NT2/D1 (cell line): ENCODE measurements at regions not wholly inside any gene's neighbourhood (a gene's known extent, or its start where the extent isn't known, plus 50 kb on each side); places are given as distances from the start of the nearest gene placed in this dataset.

Experiments
- SUZ12 ChIP-seq: IDR thresholded peaks from 2 replicates; pipeline ENCODE4 v1.6.1; 2011; ENCODE audit not compliant: insufficient read length, insufficient read depth; ENCODE audit errors: extremely low read depth
- YY1 ChIP-seq: IDR thresholded peaks from 2 replicates; pipeline ENCODE4 v1.6.1; 2011; ENCODE audit not compliant: insufficient read length, insufficient read depth
- ZNF274 ChIP-seq: IDR thresholded peaks from 2 replicates; pipeline ENCODE4 v1.6.1; 2011; ENCODE audit warnings: mild to moderate bottlenecking, low read depth, low read length

DNA sequence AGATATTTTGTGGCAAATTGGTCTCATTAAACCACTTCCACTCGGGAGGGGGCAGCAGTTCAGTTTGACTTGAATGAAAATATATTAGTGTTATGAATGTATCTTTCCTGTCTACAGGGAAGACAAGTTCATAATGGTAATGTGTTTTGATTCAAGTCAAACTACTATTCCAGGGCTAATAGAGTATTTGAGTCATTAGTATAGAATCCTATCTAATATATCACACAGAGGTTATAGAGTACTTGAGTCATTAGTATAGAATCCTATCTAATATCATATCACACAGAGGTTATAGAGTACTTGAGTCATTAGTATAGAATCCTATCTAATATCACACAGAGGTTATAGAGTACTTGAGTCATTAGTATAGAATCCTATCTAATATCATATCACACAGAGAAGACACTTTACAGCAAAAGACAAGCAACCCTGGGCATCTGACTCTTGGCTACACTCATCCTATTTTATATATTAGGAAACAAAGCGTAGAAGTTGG is 199.7 kb upstream of the MAGI2 start:
- TF ChIP-seq ZNF274 (no peak), YY1 (no peak), SUZ12 (no peak)
